HL-60 (cell line): ENCODE measurements at regions not wholly inside any gene's neighbourhood (a gene's known extent, or its start where the extent isn't known, plus 50 kb on each side); places are given as distances from the start of the nearest gene placed in this dataset.

Experiments
- DNase-seq, 2 experiments: peaks; one replicate each; pipeline ENCODE4 v3.0.0-alpha.2; 2010 to 2020; ENCODE audit warnings: low read depth in 1 of 2, low spot score in 1 of 2
- H3K27ac ChIP-seq: fragments of 250-450 bp; sonication (Bioruptor Pico); replicated peaks from 2 replicates; pipeline ENCODE4 v1.5.1; 2020; ENCODE audit warnings: mild to moderate bottlenecking, moderate library complexity
- H3K27me3 ChIP-seq: fragments of 250-450 bp; sonication (Bioruptor Pico); 2 replicates; pipeline ENCODE4 v1.5.1; 2021; ENCODE audit warnings: mild to moderate bottlenecking, moderate library complexity; ENCODE audit not compliant: insufficient read depth, poor library complexity, severe bottlenecking
- H3K4me3 ChIP-seq: replicated peaks from 2 replicates; pipeline ENCODE4 v1.5.1; 2011; ENCODE audit warnings: mild to moderate bottlenecking, control low read depth, low read length; ENCODE audit not compliant: insufficient read depth
- CTCF ChIP-seq: IDR thresholded peaks from one replicate; pipeline ENCODE4 v1.5.1; 2011; ENCODE audit warnings: low read length, control low read depth, inconsistent platforms; ENCODE audit not compliant: insufficient read depth
- GABPA ChIP-seq: IDR thresholded peaks from 2 replicates; pipeline ENCODE4 v1.6.1; 2012; ENCODE audit warnings: low read depth
- POLR2AphosphoS5 ChIP-seq: IDR thresholded peaks from 2 replicates; pipeline ENCODE4 v1.6.1; 2012; ENCODE audit warnings: low read depth
- REST ChIP-seq: IDR thresholded peaks from 2 replicates; pipeline ENCODE4 v1.6.1; 2012; ENCODE audit warnings: low read depth; ENCODE audit not compliant: insufficient replicate concordance
- SPI1 ChIP-seq: IDR thresholded peaks from 2 replicates; pipeline ENCODE4 v1.6.1; 2012; ENCODE audit warnings: low read depth, mild to moderate bottlenecking, borderline replicate concordance

GRCh38 chr3:163138258-163138657 lies 1641.7 kb downstream of the OTOL1 start:
- DNase-seq: no peak
- H3K4me3 ChIP-seq: no peak overlapping the region
- TF ChIP-seq POLR2AphosphoS5: no peak
- no peak for TF ChIP-seq REST
- TF ChIP-seq GABPA: no peak
- no peak for TF ChIP-seq SPI1
- no peak for TF ChIP-seq CTCF
- no peak overlapping the region for H3K27ac ChIP-seq
- H3K27me3 ChIP-seq: no peaks in the 10 kb centered on the region

GRCh38 chr3:163132111-163132510 lies 1635.5 kb downstream of the OTOL1 start:
- Histone ChIP-seq H3K27ac (no peak overlapping the region), H3K4me3 (no peak overlapping the region), H3K27me3 (no peaks in the 10 kb centered on the region)
- DNase-seq: no peak
- TF ChIP-seq REST (no peak), SPI1 (no peak), POLR2AphosphoS5 (no peak), GABPA (no peak), CTCF (no peak)

DNA sequence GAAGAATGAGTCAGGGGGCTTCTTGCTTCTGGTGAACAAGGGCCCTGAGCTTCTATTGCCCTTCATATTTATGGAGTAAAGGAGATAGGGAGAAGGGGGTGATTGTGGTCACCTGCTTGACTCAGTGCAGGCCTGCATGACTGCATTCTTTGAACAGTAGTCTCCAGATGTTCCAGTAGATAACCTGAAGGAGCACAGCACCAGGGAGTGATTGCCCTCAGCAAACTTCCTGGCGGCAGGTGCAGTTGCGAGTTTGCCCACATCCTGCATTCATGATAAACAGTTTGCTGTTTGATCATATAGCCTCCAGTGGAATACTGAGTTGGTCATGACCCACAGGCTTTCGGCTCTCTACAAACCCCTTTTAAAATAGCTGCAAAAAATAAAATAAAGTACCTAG lies 1632.7 kb downstream of the OTOL1 start:
- TF ChIP-seq GABPA: no peak
- H3K27ac ChIP-seq: no peak overlapping the region
- no peak for DNase-seq

GRCh38 chr3:163126115-163126514 lies 1629.5 kb downstream of the OTOL1 start:
- DNase-seq: no peak
- no peak for TF ChIP-seq POLR2AphosphoS5
- no peak for TF ChIP-seq REST
- no peak for TF ChIP-seq GABPA
- TF ChIP-seq SPI1: no peak
- no peak for TF ChIP-seq CTCF
- no peak overlapping the region for H3K27ac ChIP-seq
- H3K27me3 ChIP-seq: no peaks in the 10 kb centered on the region
- H3K4me3 ChIP-seq: no peak overlapping the region

More for the DNA sequence above, 1632.7 kb downstream of the OTOL1 start:
- H3K27me3 ChIP-seq: no peaks in the 10 kb centered on the region
- H3K4me3 ChIP-seq: no peak overlapping the region
